ENCODE measurements at regions not wholly inside any gene's neighbourhood (a gene's known extent, or its start where the extent isn't known, plus 50 kb on each side); places are given as distances from the start of the nearest gene placed in this dataset. TPM values are rescaled to one million over a fixed set of nuclear protein-coding genes. Genes with fewer than 3 reads are reported as not detected.

DNA sequence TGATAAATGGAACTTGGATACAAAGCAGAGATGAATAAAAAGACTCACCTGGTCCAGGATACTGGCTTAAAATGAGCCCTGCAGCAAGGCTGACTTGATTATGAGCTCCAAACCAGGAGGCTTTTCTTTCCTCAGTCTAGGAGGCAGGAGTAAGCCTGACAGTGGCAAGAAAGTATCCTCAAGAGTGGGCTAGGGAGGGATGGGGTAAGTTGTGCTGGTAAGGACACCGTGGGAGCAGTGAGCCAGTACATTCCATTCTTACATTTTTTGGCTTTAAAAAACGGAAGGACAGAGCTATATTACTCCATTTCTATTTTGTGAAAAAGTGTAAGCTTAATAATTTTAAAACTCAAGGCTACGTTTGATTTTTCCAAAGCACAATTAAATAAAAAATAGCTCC is 187.1 kb upstream of the DDI1 start:
- no peak overlapping the region for H3K4me3 Mint-ChIP-seq (ENCODE audit: unreplicated experiment)
- H3K4me1 Mint-ChIP-seq (ENCODE audit: low read depth, unreplicated experiment): peaks cover 6% of the 10 kb centered on the region
- no peaks in the 10 kb centered on the region for H3K36me3 Mint-ChIP-seq (ENCODE audit: insufficient read depth, unreplicated experiment)
- Histone ChIP-seq H3K4me1 (peaks cover 25% of the 10 kb centered on the region; the same call in 1 of the 2 replicates), H3K27me3 (replicated peaks; ENCODE audit: control insufficient read depth, insufficient read depth, low read length) (no peaks in the 10 kb centered on the region), H3K9me3 (no peaks in the 10 kb centered on the region), H3K36me3 (ENCODE audit: control insufficient read depth, insufficient read depth, low read length) (no peaks in the 10 kb centered on the region), H3K4me3 (ENCODE audit: low read depth, low read length) (no peak overlapping the region)
- ChIA-PET POLR2A (no interaction called here), CTCF (no interaction called here)
- H3K9me3 Mint-ChIP-seq (ENCODE audit: unreplicated experiment): no peaks in the 10 kb centered on the region
- no peak for DNase-seq
- BruUV-seq (replicated peaks): no TSS peak
- H3K27ac Mint-ChIP-seq (ENCODE audit: unreplicated experiment): no peak overlapping the region
- H3K27me3 Mint-ChIP-seq (ENCODE audit: insufficient read depth, unreplicated experiment): no peaks in the 10 kb centered on the region
- intact Hi-C loops (cut with micrococcal nuclease; ENCODE audit: unreplicated experiment): no loop called here
- TF ChIP-seq, protein P1, sequence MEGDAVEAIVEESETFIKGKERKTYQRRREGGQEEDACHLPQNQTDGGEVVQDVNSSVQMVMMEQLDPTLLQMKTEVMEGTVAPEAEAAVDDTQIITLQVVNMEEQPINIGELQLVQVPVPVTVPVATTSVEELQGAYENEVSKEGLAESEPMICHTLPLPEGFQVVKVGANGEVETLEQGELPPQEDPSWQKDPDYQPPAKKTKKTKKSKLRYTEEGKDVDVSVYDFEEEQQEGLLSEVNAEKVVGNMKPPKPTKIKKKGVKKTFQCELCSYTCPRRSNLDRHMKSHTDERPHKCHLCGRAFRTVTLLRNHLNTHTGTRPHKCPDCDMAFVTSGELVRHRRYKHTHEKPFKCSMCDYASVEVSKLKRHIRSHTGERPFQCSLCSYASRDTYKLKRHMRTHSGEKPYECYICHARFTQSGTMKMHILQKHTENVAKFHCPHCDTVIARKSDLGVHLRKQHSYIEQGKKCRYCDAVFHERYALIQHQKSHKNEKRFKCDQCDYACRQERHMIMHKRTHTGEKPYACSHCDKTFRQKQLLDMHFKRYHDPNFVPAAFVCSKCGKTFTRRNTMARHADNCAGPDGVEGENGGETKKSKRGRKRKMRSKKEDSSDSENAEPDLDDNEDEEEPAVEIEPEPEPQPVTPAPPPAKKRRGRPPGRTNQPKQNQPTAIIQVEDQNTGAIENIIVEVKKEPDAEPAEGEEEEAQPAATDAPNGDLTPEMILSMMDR (IDR thresholded peaks at IDR 0.05; ENCODE audit: insufficient read depth in 1 of 2, low read depth in 1 of 2, low read length in 1 of 2, severe bottlenecking in 1 of 2, unreplicated experiment in 1 of 2): no peak

DNA sequence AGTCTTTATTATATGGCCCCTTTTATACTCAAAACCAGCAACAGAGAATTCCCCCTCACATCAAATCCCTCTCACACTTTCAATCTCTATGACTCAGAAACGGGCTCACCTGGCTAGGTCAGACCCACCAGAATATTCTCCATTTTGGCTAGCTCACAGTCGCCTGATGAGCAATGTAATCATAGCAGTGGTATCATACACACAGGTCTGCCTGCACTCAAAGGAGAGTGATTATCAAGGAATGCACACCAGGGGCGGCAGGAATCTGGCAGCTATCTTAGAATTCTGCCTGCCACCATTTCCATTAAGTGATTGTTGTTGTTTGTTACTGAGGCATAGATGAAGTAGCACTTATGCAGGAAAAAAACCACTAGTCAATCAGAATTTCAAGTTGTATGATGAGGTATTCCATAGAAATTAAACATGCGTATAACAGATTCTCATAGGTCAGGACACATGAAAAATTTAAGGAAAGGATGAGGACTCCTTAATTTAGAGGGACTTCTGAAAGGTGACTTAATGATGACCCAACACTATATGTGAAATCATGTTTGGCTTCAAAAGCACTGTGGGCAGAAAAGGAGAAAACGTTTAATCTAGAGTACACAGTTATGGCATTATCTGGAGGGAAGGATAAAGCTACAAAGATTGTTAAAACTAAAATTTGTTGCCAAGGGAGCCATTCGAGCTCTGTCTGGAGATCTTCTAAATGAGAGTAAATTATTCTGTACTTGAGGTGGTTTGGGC is 185.8 kb upstream of the DDI1 start:
- no peaks in the 10 kb centered on the region for H3K36me3 Mint-ChIP-seq (ENCODE audit: insufficient read depth, unreplicated experiment)
- Histone ChIP-seq H3K4me3 (ENCODE audit: low read depth, low read length) (no peak overlapping the region), H3K36me3 (ENCODE audit: control insufficient read depth, insufficient read depth, low read length) (no peaks in the 10 kb centered on the region), H3K4me1 (peaks cover 14% of the 10 kb centered on the region; the same call in 1 of the 2 replicates), H3K27me3 (replicated peaks; ENCODE audit: control insufficient read depth, insufficient read depth, low read length) (no peaks in the 10 kb centered on the region), H3K9me3 (peaks cover 4% of the 10 kb centered on the region; the same call in 1 of the 2 replicates)
- BruUV-seq (replicated peaks): no TSS peak
- no peak for DNase-seq
- H3K27ac Mint-ChIP-seq (ENCODE audit: unreplicated experiment): no peak overlapping the region
- H3K27me3 Mint-ChIP-seq (ENCODE audit: insufficient read depth, unreplicated experiment): no peaks in the 10 kb centered on the region
- peaks cover under 1% of the 10 kb centered on the region for H3K4me1 Mint-ChIP-seq (ENCODE audit: low read depth, unreplicated experiment)
- no peaks in the 10 kb centered on the region for H3K9me3 Mint-ChIP-seq (ENCODE audit: unreplicated experiment)
- intact Hi-C loops (cut with micrococcal nuclease; ENCODE audit: unreplicated experiment): no loop called here
- no peak overlapping the region for H3K4me3 Mint-ChIP-seq (ENCODE audit: unreplicated experiment)
- TF ChIP-seq, protein P1 (IDR thresholded peaks at IDR 0.05; ENCODE audit: insufficient read depth in 1 of 2, low read depth in 1 of 2, low read length in 1 of 2, severe bottlenecking in 1 of 2, unreplicated experiment in 1 of 2): no peak
- ChIA-PET CTCF (no interaction called here), POLR2A (no interaction called here)

DNA sequence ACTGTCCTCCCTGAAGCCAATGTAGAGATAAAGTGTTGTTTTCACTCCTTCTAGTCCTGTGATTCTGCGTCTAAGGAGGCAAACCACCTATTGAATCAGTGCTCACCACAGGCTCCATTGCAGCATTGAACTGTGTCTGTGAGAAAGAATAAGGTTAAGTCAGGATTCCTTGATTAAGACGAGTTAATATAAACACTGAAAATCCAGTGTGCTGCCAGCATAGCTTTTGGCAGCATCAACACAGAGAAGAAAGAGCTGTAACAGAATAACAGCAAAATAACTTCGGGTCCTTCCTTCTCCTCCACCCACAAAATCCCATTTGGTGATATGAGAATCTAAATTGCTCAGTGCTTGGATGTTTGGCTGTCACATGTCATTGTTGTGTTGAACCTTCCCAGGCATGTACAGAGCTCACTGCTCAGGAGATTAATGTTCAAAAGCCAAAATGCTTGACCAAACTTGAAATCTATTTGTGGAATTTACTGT is 185.2 kb upstream of the DDI1 start:
- H3K9me3 ChIP-seq: peaks cover 4% of the 10 kb centered on the region; the same call in 1 of the 2 replicates
- H3K9me3 Mint-ChIP-seq (ENCODE audit: unreplicated experiment): no peaks in the 10 kb centered on the region
- no TSS peak for BruUV-seq (replicated peaks)
- CTCF ChIA-PET: no interaction called here
- no peaks in the 10 kb centered on the region for H3K36me3 ChIP-seq (ENCODE audit: control insufficient read depth, insufficient read depth, low read length)
- peaks cover 10% of the 10 kb centered on the region; the same call in 1 of the 2 replicates for H3K4me1 ChIP-seq
- DNase-seq: no peak
- TF ChIP-seq, protein P1 (IDR thresholded peaks at IDR 0.05; ENCODE audit: insufficient read depth in 1 of 2, low read depth in 1 of 2, low read length in 1 of 2, severe bottlenecking in 1 of 2, unreplicated experiment in 1 of 2): no peak
- H3K4me3 ChIP-seq (ENCODE audit: low read depth, low read length): no peak overlapping the region
- H3K4me3 Mint-ChIP-seq (ENCODE audit: unreplicated experiment): no peak overlapping the region
- intact Hi-C loops (cut with micrococcal nuclease; ENCODE audit: unreplicated experiment): no loop called here
- POLR2A ChIA-PET: no interaction called here
- no peaks in the 10 kb centered on the region for H3K4me1 Mint-ChIP-seq (ENCODE audit: low read depth, unreplicated experiment)
- H3K27me3 Mint-ChIP-seq (ENCODE audit: insufficient read depth, unreplicated experiment): no peaks in the 10 kb centered on the region
- H3K27ac Mint-ChIP-seq (ENCODE audit: unreplicated experiment): no peak overlapping the region
- H3K27me3 ChIP-seq (replicated peaks; ENCODE audit: control insufficient read depth, insufficient read depth, low read length): no peaks in the 10 kb centered on the region
- no peaks in the 10 kb centered on the region for H3K36me3 Mint-ChIP-seq (ENCODE audit: insufficient read depth, unreplicated experiment)

Small RNA genes in the stretch of these regions (microRNA-seq; reads per million reads assigned to microRNA genes)
- gene MIR4693: not detected
